GM12878 (cell line): ENCODE measurements at regions not wholly inside any gene's neighbourhood (a gene's known extent, or its start where the extent isn't known, plus 50 kb on each side); places are given as distances from the start of the nearest gene placed in this dataset.

Experiments used
- CEBPB ChIP-seq, 2 experiments: fragments of 150-350 bp in 1 of 2; IDR thresholded peaks; 2 replicates each; pipeline ENCODE4 v1.6.1; 2012 to 2014; ENCODE audit warnings: low read depth in 2 of 2, low read length in 2 of 2, borderline replicate concordance in 1 of 2, inconsistent platforms in 1 of 2
- CTCF ChIP-seq, 3 experiments: IDR thresholded peaks in 2 of 3; conservative IDR thresholded peaks in 1 of 3; 2 replicates each; pipeline ENCODE4 v1.5.1; 2011; ENCODE audit warnings: low read depth in 3 of 3, low read length in 3 of 3, mild to moderate bottlenecking in 3 of 3, control low read depth in 2 of 3, moderate library complexity in 2 of 3, inconsistent platforms in 1 of 3, mixed read lengths in 1 of 3; ENCODE audit not compliant: control insufficient read depth in 2 of 3, insufficient read depth in 1 of 3; ENCODE audit errors: extremely low read depth in 1 of 3
- EP300 ChIP-seq, 2 experiments: fragments of 150-350 bp in 1 of 2; IDR thresholded peaks; 2 replicates each; pipeline ENCODE4 v1.6.1; 2011 to 2012; ENCODE audit warnings: low read depth in 2 of 2, low read length in 2 of 2, borderline replicate concordance in 1 of 2, improper control_type of control experiment in 1 of 2, inconsistent platforms in 1 of 2; ENCODE audit not compliant: control insufficient read depth in 1 of 2
- ETV6 ChIP-seq, 2 experiments: fragments of 450-650 bp in 1 of 2; IDR thresholded peaks in 1 of 2; conservative IDR thresholded peaks in 1 of 2; 2 replicates each; pipeline ENCODE4 v1.6.1; 2014; ENCODE audit warnings: antibody characterized with exemption in 1 of 2, borderline replicate concordance in 1 of 2, low read depth in 1 of 2, mild to moderate bottlenecking in 1 of 2, moderate library complexity in 1 of 2
- FOXM1 ChIP-seq: IDR thresholded peaks from 2 replicates; pipeline ENCODE4 v1.6.1; 2012; ENCODE audit warnings: low read depth, mild to moderate bottlenecking, inconsistent platforms, low read length, moderate library complexity
- GATAD2B ChIP-seq: fragments of 450-650 bp; conservative IDR thresholded peaks from 2 replicates; pipeline ENCODE4 v1.6.1; 2017; ENCODE audit warnings: low read depth, mild to moderate bottlenecking, moderate library complexity
- HDGF ChIP-seq: fragments of 450-650 bp; IDR thresholded peaks from 2 replicates; pipeline ENCODE4 v1.6.1; 2016; ENCODE audit warnings: antibody characterized with exemption
- MTA3 ChIP-seq: IDR thresholded peaks from 2 replicates; pipeline ENCODE4 v1.6.1; 2012; ENCODE audit warnings: low read length, inconsistent platforms, borderline replicate concordance
- MYC ChIP-seq: IDR thresholded peaks from 2 replicates; pipeline ENCODE4 v1.6.1; 2011; ENCODE audit warnings: mild to moderate bottlenecking, low read length, moderate library complexity, inconsistent platforms; ENCODE audit not compliant: insufficient read depth, insufficient replicate concordance, insufficient read length, severe bottlenecking
- NBN ChIP-seq: fragments of 450-650 bp; IDR thresholded peaks from 2 replicates; pipeline ENCODE4 v1.6.1; 2016
- NFXL1 ChIP-seq: fragments of 450-650 bp; IDR thresholded peaks from 2 replicates; pipeline ENCODE4 v1.6.1; 2017; ENCODE audit warnings: antibody characterized with exemption, mild to moderate bottlenecking, borderline replicate concordance
- POLR2A ChIP-seq: IDR thresholded peaks from 2 replicates; pipeline ENCODE4 v1.6.1; 2011; ENCODE audit warnings: low read depth, mild to moderate bottlenecking, low read length
- RFX5 ChIP-seq: IDR thresholded peaks from 2 replicates; pipeline ENCODE4 v1.6.1; 2011; ENCODE audit warnings: low read depth, low read length, improper control_type of control experiment

GRCh38 chr3:124607163-124607562 is 123.1 kb upstream of the UMPS start:
- TF ChIP-seq ETV6 (conservative IDR thresholded peaks at IDR 0.05 in 1 of 2, IDR thresholded peaks at IDR 0.05 in 1 of 2; ENCODE audit: borderline replicate concordance in 1 of 2, low read depth in 1 of 2) (no peak), CTCF (IDR thresholded peaks at IDR 0.05 in 2 of 3, conservative IDR thresholded peaks at IDR 0.05 in 1 of 3; ENCODE audit: control insufficient read depth in 2 of 3, extremely low read depth in 1 of 3, insufficient read depth in 1 of 3, low read depth in 3 of 3, low read length in 3 of 3) (no peak), FOXM1 (no peak), MTA3 (no peak), POLR2A (no peak), CEBPB (IDR thresholded peaks at IDR 0.05; ENCODE audit: borderline replicate concordance in 1 of 2, low read depth in 2 of 2, low read length in 2 of 2) (no peak), NBN (no peak), HDGF (no peak), NFXL1 (no peak), RFX5 (no peak), GATAD2B (no peak), EP300 (IDR thresholded peaks at IDR 0.05; ENCODE audit: borderline replicate concordance in 1 of 2, control insufficient read depth in 1 of 2, low read depth in 2 of 2, low read length in 2 of 2) (no peak), MYC (no peak)
